HFF-Myc (cell line): ENCODE measurements at regions not wholly inside any gene's neighbourhood (a gene's known extent, or its start where the extent isn't known, plus 50 kb on each side); places are given as distances from the start of the nearest gene placed in this dataset.
"Not testable (repeated sequence)": the region's sequence is repeated elsewhere in the genome, so short reads cannot be mapped to it uniquely, and the experiment has no call there.

Source experiments
- DNase-seq: peaks from one replicate; pipeline ENCODE4 v3.0.0-alpha.2; 2011; ENCODE audit warnings: low read depth; ENCODE audit errors: extremely low read depth
- H3K4me3 ChIP-seq: replicated peaks from 2 replicates; pipeline ENCODE4 v1.5.1; 2011; ENCODE audit warnings: low read depth, mild to moderate bottlenecking, control low read depth, low read length
- CTCF ChIP-seq: IDR thresholded peaks from 2 replicates; pipeline ENCODE4 v1.5.1; 2012; ENCODE audit warnings: mild to moderate bottlenecking, low read depth, low read length, control low read depth; ENCODE audit errors: missing control alignments

- TF ChIP-seq CTCF, result no peak
- no peak overlapping the region for H3K4me3 ChIP-seq
- DNase-seq, result no peak
Measured at GRCh38 chr18:76604108-76604934, 109.3 kb upstream of the ZNF516 start.

- no peak for DNase-seq
- no peak for TF ChIP-seq CTCF
Measured at GRCh38 chr18:76602191-76602590, 107.1 kb upstream of the ZNF516 start.

GRCh38 chr18:76600076-76600475 lies 105.0 kb upstream of the ZNF516 start:
- not testable (repeated sequence) for H3K4me3 ChIP-seq, DNase-seq

More at GRCh38 chr18:76602191-76602590, 107.1 kb upstream of the ZNF516 start:
- no peak overlapping the region for H3K4me3 ChIP-seq

- no peak for DNase-seq
- TF ChIP-seq CTCF, result no peak
Measured at GRCh38 chr18:76594966-76595365, 99.9 kb upstream of the ZNF516 start.

GRCh38 chr18:76593843-76594242 lies 98.8 kb upstream of the ZNF516 start:
- TF ChIP-seq CTCF, result no peak
- H3K4me3 ChIP-seq, result no peak overlapping the region
- DNase-seq, result no peak

More at GRCh38 chr18:76594966-76595365, 99.9 kb upstream of the ZNF516 start:
- no peak overlapping the region for H3K4me3 ChIP-seq

GRCh38 chr18:76592981-76593381 lies 97.9 kb upstream of the ZNF516 start:
- no peak overlapping the region for H3K4me3 ChIP-seq
- no peak for DNase-seq
- TF ChIP-seq CTCF, result no peak

GRCh38 chr18:76592096-76592495 lies 97.1 kb upstream of the ZNF516 start:
- DNase-seq, result no peak
- TF ChIP-seq CTCF, result no peak
- H3K4me3 ChIP-seq, result no peak overlapping the region
